GM20000 (cell line): ENCODE measurements at regions not wholly inside any gene's neighbourhood (a gene's known extent, or its start where the extent isn't known, plus 50 kb on each side); places are given as distances from the start of the nearest gene placed in this dataset.

Experiments used
- DNase-seq: peaks from one replicate; pipeline ENCODE4 v3.0.0; 2012; ENCODE audit warnings: low spot score
- TF ChIP-seq, protein P1 (sequence below): IDR thresholded peaks from 2 replicates; pipeline ENCODE4 v1.5.1; 2012; ENCODE audit warnings: mild to moderate bottlenecking, control low read depth; ENCODE audit errors: extremely low read depth, missing control alignments

DNA sequence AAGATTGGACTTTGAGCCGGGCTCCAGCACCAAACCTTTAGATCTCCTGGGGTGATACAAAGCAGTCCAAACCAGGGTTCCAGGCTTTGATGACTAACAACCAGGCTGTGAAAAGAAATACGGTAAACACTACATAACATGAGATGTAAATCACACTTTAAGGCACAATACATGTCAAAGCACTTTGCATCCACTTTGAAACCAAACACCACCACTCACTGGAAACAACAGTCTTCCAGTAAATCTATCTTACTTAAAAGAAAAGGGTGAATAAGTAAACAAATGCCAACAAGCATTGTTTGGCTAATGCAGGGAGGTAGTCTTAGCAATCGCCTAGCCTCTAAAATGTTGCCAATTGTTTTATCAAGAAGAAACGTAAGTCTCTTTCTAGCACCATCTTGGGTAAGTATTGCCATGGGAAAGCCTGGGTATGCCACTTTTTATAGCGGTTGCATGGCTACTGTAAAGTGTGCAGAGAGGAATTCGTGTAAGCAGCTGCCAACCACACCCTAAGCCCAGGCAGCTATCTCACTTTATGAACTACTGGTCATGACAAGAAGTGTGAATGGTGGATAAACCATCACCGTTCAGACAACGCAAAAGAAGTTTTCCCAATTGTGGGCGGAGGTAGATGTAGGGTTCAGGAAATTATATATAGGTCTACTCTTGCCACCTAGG lies 267.4 kb upstream of the PSMD7 start:
- DNase-seq, result no peak
- TF ChIP-seq, protein P1, sequence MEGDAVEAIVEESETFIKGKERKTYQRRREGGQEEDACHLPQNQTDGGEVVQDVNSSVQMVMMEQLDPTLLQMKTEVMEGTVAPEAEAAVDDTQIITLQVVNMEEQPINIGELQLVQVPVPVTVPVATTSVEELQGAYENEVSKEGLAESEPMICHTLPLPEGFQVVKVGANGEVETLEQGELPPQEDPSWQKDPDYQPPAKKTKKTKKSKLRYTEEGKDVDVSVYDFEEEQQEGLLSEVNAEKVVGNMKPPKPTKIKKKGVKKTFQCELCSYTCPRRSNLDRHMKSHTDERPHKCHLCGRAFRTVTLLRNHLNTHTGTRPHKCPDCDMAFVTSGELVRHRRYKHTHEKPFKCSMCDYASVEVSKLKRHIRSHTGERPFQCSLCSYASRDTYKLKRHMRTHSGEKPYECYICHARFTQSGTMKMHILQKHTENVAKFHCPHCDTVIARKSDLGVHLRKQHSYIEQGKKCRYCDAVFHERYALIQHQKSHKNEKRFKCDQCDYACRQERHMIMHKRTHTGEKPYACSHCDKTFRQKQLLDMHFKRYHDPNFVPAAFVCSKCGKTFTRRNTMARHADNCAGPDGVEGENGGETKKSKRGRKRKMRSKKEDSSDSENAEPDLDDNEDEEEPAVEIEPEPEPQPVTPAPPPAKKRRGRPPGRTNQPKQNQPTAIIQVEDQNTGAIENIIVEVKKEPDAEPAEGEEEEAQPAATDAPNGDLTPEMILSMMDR, result no peak

DNA sequence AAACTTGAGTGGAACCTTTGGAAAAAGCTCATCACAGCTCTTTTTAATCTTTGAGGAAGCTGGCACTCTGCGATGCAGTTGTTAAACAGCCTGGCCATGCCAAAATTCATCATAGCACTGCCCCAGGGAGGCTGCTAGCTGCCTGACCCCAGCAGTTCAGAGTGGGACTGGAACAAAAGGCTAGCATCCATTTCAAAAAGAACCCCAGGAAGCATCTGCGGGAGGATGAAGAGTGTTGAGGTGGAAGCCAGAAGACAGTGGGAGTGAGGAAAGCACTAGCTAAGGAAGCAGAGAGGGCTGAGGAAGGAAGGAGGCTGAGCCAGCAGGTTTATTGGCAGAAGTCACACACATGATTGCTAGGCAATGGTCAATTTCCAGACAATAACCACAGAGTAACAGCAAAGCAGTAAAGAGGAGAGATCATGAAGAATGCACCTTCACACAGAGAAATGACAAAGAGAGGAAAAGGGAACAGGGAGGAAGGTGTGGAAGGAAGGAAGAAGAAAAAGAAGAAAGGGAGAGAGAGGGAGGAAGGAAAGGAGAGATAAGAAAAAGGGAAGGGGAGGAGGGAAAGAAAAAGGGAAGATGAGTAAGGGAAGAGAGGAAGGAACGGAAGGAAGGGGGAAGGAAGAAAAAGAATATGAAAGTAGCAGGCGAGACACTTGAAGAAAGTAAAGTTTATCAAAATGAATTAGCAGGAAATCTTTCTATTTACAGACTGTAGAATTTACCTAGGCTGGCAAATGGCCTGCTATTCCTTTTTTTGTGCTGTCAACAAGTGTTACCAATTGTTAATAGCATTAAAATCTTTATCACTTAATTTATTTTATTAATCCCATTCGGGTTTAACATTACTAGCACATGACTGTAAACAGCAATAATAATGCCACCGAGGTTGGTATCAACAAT lies 270.0 kb upstream of the PSMD7 start:
- DNase-seq, result no peak
- TF ChIP-seq, protein P1, result no peak

DNA sequence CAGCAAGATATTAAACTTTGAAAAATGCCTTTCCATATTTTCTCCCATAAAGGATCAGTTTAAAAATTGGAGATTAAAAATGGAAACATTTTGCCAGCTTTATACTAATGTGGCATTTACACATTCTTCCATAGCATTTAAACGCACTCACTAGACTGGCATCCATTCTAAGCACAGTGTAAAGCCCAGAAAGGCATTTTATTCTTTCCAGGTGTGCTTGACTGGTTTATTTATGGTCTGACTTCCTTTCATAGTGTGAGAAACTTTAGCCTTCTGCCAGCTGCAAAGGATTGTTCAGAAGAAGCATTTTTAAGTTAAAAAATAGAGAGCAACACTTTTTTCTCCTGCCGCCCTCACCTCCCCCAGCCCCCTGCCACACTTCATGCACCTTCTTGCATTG lies 271.7 kb upstream of the PSMD7 start:
- DNase-seq, result no peak
- TF ChIP-seq, protein P1, result no peak

DNA sequence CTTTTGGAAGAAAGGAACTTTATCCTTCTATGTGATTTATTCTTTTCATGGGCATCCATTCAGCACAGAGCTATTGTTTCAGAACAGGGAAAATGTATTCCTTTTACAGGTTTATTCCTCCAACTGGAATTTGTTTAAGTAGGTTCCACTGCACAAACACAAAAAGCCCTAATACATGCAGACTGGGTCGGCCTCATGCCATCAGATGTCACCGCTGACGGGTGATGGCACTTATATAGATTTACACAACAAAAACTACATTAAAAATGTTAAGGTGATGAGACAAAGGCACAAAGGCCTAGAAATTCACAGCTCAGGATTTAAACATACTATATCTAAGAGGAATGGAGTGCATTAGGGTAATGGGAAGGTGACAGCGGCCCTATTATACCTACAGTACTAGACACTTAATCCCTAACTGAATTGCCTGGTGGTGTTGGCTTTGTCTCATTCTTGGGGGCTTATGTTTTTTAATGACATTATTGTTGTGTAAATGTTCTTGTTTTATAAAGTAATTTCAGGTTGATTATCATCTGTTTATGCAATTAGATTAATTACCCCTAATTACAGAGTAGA lies 276.4 kb upstream of the PSMD7 start:
- no peak for DNase-seq
- TF ChIP-seq, protein P1, result no peak

DNA sequence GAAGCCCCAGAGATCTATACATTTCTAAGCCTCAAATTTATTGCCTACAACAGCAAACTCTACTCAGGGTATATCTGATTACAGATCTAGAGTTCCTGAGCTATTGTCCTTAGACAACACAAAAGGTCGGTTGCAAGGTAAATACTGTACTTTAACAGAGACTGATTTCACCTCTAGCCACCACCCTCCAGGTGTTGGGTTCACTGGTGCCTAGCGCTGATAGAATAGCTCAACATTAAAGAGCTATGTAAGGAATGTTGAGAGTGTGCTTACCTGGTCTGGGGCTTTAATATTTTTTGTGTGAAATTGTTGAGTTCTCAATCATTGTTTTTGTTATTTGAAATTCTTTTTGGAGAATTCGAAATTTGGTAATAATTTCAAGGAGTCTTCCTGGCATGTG lies 277.0 kb upstream of the PSMD7 start:
- no peak for DNase-seq
- TF ChIP-seq, protein P1, result no peak

DNA sequence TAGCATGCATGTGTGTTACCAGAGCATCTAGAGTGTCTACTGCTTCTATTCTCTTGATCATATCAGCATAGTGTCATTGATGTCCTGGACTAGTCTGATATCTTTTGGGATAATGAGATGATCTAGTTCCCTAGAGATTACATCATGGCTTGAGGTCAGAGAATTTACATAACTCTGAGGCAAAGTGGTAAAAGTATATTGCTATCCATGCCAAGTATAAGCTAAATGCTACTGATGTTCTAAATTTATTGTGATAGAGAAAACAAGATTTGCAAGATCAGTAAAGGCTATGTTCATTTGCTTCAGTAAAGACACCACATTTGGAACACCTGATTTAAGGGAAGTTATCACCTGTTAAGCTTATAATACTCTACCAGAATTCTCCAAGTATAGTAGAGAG lies 280.7 kb upstream of the PSMD7 start:
- TF ChIP-seq, protein P1, result no peak

DNA sequence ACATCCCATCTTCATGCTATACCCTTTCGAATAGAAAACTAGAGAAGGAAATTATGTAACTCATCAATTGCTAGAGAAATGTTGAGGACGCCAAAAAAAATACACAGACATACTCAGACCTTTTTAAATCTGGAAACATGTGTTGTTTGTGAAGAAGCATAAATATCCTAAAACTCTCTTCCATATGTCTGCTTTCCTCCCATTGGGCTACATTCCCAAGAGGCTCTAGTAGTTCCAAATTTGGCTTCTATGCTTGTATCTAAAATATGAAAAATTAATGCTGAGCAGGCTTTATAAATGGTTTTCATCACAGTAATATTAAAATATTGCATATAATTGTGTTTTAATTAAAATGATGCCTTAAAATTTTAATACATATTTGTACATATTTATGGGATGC lies 297.9 kb upstream of the PSMD7 start:
- DNase-seq, result no peak
- TF ChIP-seq, protein P1, result no peak

More for the DNA sequence above, 280.7 kb upstream of the PSMD7 start:
- DNase-seq, result no peak
